Large intestine (tissue), 3 donors: ENCODE measurements at regions not wholly inside any gene's neighbourhood (a gene's known extent, or its start where the extent isn't known, plus 50 kb on each side); places are given as distances from the start of the nearest gene placed in this dataset.

ENCODE experiments used
- DNase-seq, 2 donors: peaks; one replicate each; pipeline versions ENCODE4 v3.0.0 to v3.0.0-alpha.2; 2013
- H3K27ac ChIP-seq: one replicate; pipeline ENCODE4 v1.5.1; 2013; ENCODE audit warnings: low read length
- H3K27me3 ChIP-seq: 2 replicates; pipeline ENCODE4 v1.6.1; 2013; ENCODE audit warnings: low read length; ENCODE audit not compliant: control insufficient read depth, insufficient read depth
- H3K36me3 ChIP-seq: 2 replicates; pipeline ENCODE4 v1.6.1; 2013; ENCODE audit warnings: low read length; ENCODE audit not compliant: control insufficient read depth, insufficient read depth
- H3K4me1 ChIP-seq: one replicate; pipeline ENCODE4 v1.6.1; 2013; ENCODE audit warnings: low read length; ENCODE audit not compliant: control insufficient read depth, insufficient read depth
- H3K4me3 ChIP-seq: one replicate; pipeline ENCODE4 v1.5.1; 2013; ENCODE audit warnings: low read length
- H3K9me3 ChIP-seq: one replicate; pipeline ENCODE4 v1.6.1; 2013; ENCODE audit warnings: mild to moderate bottlenecking, low read depth, low read length, moderate library complexity; ENCODE audit not compliant: control insufficient read depth
- WGBS: methylation state at CpG from one replicate; pipeline ENCODE4 v1.1.5; 2013; ENCODE audit warnings: low lambda C conversion rate; ENCODE audit not compliant: insufficient coverage; 5-methylcytosine and 5-hydroxymethylcytosine counted together

DNA sequence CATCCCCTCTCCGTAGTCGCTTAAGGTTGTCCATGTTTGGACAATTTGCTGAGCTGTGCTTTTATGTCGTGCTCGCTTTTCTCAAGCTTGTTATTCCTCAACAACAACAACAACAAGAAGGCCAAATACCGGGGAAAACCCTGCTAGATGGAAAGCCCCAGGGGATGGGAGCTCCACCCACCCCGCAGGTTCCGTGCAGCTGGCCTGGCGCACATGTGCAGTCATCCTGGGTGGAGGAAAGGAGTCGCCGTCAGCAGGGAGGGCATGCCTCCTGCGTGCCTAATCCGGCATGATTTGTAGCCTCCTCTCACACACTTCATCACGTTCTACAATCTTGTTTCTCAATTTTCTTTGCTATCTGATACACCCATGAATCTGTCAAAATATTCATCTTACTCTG lies 87.4 kb upstream of the SALL3 start:
- DNase-seq: no peak
- WGBS: no CpG with 5 or more reads among the region's 13 CpGs

DNA sequence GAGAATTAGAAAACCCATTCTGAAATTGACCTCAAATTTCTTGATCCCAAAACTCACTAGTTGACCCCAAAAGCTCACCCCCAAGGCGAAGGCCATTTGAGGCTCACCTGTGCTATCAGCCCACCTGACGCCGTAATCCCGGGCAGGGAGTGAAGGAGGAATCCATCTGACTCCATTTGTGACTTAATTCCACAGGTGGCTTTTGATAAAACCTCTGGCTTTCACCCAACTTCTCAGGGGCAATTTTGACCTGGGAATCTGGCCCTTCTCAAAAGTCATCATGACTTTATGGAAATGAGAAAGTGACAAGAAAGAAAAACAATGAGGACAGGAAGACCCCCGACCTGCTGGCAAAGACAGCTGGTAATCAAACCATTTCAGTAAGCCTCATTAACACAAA lies 86.9 kb upstream of the SALL3 start:
- Histone ChIP-seq H3K4me1 (no peaks in the 10 kb centered on the region), H3K9me3 (peaks cover 3% of the 10 kb centered on the region), H3K27me3 (no peaks in the 10 kb centered on the region), H3K4me3 (no peak overlapping the region), H3K27ac (no peak overlapping the region), H3K36me3 (no peaks in the 10 kb centered on the region)
- 80% methylated on average over 1 of the region's 5 CpGs for WGBS
- DNase-seq: no peak

More for the DNA sequence above, 87.4 kb upstream of the SALL3 start:
- no peaks in the 10 kb centered on the region for H3K4me1 ChIP-seq
- H3K9me3 ChIP-seq: peaks cover 3% of the 10 kb centered on the region
- no peaks in the 10 kb centered on the region for H3K27me3 ChIP-seq
- no peak overlapping the region for H3K4me3 ChIP-seq
- H3K36me3 ChIP-seq: no peaks in the 10 kb centered on the region
- no peak overlapping the region for H3K27ac ChIP-seq

DNA sequence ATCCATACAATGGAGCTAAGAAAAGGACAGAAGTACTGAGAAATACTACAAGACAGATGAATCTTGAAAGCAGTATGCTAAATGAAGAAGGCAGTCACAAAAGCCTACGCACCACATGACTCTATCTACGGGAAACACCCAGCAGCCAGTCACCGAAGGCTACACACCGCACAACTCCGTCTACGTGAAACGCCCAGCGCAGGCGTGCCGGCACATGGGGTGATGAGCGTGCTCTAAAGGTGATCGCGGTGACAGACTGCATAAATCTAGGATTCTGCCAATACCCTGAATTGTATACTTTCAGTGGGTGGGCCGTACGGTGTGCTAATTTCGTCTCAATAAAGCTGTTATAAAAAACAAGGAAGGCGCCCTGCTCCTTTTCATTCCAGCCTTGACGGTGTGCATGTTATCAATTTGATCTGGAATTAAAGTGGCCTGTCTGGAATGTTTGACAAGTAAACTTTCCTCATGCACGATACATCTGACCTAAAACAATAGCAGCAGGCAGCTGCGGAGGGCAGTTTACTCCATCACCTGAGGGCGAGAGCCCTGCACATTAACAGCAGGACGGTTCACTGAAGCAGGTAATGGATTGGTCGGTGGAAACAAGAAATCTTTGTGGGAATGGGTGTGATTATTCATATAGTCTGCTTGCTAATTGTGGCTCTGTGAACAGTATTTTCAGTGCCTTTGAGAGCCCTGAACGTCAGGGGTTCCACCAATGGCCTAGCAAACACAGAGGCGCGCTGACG lies 86.2 kb upstream of the SALL3 start:
- no peak overlapping the region for H3K4me3 ChIP-seq
- H3K9me3 ChIP-seq: peaks cover 3% of the 10 kb centered on the region
- H3K27me3 ChIP-seq: no peaks in the 10 kb centered on the region
- 40% methylated on average over 1 of the region's 27 CpGs for WGBS
- no peak for DNase-seq
- H3K36me3 ChIP-seq: no peaks in the 10 kb centered on the region
- H3K27ac ChIP-seq: no peak overlapping the region
- no peaks in the 10 kb centered on the region for H3K4me1 ChIP-seq

DNA sequence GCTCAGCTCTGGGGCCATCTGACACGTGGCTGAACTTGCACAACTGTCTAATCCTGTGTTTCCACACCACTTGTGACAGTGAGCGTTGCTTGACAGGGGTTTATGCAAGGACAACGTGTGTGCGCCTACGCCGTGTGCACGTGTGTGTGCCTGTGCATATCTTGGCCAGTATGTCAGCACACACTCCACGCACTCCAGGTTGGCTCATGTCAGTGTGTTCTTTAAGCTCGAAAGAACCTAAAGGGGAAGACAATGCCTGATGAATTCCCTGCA lies 85.6 kb upstream of the SALL3 start:
- no peaks in the 10 kb centered on the region for H3K36me3 ChIP-seq
- H3K9me3 ChIP-seq: peaks cover 3% of the 10 kb centered on the region
- H3K4me3 ChIP-seq: no peak overlapping the region
- no peaks in the 10 kb centered on the region for H3K4me1 ChIP-seq
- no CpG with 5 or more reads among the region's 9 CpGs for WGBS
- no peaks in the 10 kb centered on the region for H3K27me3 ChIP-seq
- no peak overlapping the region for H3K27ac ChIP-seq
- DNase-seq: no peak

DNA sequence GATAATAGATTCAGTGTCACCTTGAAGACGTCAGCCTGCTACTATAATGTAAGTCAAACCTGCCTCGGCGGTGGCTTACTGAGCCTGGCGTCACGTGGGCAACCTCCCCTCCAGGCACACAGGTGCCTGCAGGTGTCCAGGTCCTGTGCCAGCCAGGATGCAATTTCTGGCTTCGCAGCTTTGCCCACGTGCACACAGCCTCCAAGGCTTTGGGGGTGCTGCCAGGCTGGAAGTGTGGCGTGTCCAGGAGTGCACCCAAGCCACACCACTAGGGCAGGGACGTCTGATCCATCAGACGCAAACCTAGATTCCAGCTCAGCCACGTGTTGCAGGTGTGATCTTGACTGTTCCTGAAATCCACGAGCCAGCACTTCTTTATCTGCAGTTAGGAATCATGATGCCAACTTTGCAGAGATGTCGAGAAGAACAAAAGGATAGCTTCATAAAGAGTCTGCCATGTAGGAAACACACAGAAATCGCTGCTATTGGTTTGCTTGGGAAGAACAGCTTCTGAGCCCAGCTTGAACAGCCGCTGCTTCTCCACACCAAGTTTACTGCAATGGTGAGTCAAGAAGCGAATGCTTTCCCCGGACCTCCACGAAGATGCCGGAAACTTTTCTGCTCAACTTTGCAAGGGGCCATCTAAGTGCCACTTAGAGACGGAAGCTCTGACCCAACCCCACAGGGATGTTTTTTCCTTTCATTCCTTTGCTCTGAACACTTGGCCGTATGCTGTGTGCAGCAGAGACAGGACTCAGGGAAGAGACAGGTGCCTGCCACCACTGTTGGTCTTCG lies 84.2 kb upstream of the SALL3 start:
- Histone ChIP-seq H3K27me3 (no peaks in the 10 kb centered on the region), H3K4me1 (no peaks in the 10 kb centered on the region), H3K9me3 (peaks cover 6% of the 10 kb centered on the region), H3K36me3 (no peaks in the 10 kb centered on the region), H3K27ac (no peak overlapping the region), H3K4me3 (no peak overlapping the region)
- no peak for DNase-seq
- WGBS: no CpG with 5 or more reads among the region's 22 CpGs

DNA sequence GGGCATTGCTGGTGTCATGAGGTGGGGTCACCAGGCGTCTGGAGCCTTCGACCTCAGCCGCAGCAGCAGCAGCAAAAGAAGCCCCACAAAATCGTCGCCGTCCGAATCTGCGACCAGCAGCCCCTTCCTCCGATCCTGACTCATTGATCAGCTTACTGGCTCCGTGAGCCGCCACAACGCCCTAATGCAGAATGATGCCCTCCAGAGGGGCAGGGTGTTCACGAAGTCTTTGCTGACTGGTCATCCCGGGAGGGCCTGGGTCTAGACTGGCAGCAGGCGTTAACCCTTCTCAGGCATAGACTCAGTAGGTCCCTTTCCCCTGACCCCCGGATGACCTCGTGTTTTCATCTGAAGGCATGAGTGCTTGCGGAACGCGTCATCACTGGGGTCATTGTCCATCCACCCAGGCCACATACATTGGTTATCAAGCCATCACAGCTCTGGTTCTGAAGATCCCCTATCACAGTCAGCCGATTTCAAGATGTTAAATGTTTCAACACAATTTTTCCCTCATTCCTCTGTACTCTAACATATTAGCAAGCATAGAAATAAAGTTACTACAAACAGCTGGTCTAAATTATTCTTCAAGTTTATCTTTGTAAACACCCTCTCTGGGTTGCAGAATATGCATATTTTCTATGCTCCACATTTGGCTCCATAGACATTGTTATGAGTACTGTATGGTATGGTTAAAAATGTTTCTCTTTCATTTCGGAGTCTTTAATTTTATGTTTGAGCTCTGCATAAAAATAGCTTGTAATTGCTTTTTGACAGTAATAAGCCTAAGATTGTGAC lies 83.3 kb upstream of the SALL3 start:
- 100% methylated on average over 2 of the region's 22 CpGs for WGBS
- DNase-seq: no peak

DNA sequence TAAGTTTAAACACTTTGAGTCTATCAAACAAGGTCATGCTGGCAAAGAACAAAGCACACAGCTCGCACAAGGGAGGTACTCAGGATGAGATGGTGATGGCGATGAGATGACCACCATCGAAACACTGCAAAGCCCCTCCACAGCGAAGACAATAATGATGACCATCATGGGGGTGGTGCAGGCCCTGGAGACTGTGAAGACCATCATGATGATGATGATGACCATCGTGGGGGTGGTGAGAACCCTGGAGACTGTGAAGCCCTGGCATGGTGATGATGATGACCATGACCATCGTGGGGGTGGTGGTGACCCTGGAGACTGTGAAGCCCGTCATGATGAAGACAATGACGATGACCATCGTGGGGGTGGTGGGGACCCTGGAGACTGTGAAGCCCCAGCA lies 81.6 kb upstream of the SALL3 start:
- no peak overlapping the region for H3K27ac ChIP-seq
- 93% methylated on average over 2 of the region's 9 CpGs for WGBS

More for the DNA sequence above, 83.3 kb upstream of the SALL3 start:
- Histone ChIP-seq H3K36me3 (no peaks in the 10 kb centered on the region), H3K27ac (no peak overlapping the region), H3K9me3 (peaks cover 6% of the 10 kb centered on the region), H3K4me1 (no peaks in the 10 kb centered on the region), H3K27me3 (no peaks in the 10 kb centered on the region), H3K4me3 (no peak overlapping the region)

DNA sequence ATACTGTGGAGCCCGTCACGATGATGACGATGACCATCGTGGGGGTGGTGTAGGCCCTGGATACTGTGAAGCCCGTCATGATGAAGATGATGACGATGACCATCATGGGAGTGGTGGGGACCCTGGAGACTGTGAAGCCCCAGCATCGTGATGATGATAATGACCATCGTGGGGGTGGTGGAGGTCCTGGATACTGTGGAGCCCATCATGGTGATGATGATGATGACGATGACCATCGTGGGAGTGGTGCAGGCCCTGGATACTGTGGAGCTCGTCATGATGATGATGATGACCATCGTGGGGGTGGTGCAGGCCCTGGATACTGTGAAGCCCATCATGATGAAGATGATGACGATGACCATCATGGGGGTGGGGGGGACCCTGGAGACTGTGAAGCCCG lies 81.0 kb upstream of the SALL3 start:
- Histone ChIP-seq H3K9me3 (peaks cover 3% of the 10 kb centered on the region), H3K27me3 (no peaks in the 10 kb centered on the region), H3K4me1 (no peaks in the 10 kb centered on the region), H3K4me3 (no peak overlapping the region), H3K36me3 (no peaks in the 10 kb centered on the region), H3K27ac (no peak overlapping the region)
- DNase-seq: no peak
- WGBS: no CpG with 5 or more reads among the region's 14 CpGs

More for the DNA sequence above, 81.6 kb upstream of the SALL3 start:
- H3K9me3 ChIP-seq: peaks cover 3% of the 10 kb centered on the region
- no peak for DNase-seq
- no peaks in the 10 kb centered on the region for H3K36me3 ChIP-seq
- H3K4me3 ChIP-seq: no peak overlapping the region
- no peaks in the 10 kb centered on the region for H3K4me1 ChIP-seq
- no peaks in the 10 kb centered on the region for H3K27me3 ChIP-seq

DNA sequence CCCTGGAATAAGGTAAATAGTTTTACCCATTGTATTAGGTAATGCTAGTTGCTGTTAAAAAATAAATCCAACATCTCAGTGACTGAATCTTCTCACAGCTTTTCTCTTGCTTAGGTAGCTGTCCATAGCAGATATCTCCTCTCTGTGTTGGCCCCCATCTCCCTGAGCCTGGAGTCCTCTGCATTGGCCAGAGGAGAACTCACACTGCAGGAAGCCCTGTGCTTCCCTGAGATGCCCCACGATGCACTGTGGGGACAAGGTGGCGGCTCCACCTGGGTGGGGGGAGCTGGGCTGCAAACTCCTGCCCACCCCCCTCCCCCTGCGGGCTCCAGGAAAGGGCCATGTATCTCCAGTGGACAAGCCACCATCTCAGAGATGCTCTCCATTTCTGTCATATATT lies 80.4 kb upstream of the SALL3 start:
- Histone ChIP-seq H3K9me3 (peaks cover 3% of the 10 kb centered on the region), H3K4me3 (no peak overlapping the region), H3K4me1 (no peaks in the 10 kb centered on the region), H3K27me3 (no peaks in the 10 kb centered on the region), H3K27ac (no peak overlapping the region), H3K36me3 (no peaks in the 10 kb centered on the region)
- no peak for DNase-seq
- no CpG with 5 or more reads among the region's 3 CpGs for WGBS
